Panc1 (cell line): ENCODE measurements at regions not wholly inside any gene's neighbourhood (a gene's known extent, or its start where the extent isn't known, plus 50 kb on each side); places are given as distances from the start of the nearest gene placed in this dataset.

Source experiments
- ATAC-seq: fragments of 200-7000 bp; cut with Tn5 transposase; 2 replicates; pipeline ENCODE4 v1.9.1; 2020; ENCODE audit warnings: mild to moderate bottlenecking, moderate library complexity
- BruUV-seq: library from RNA; stranded (reverse); fragments of 400-500 nt; replicated peaks from 2 replicates; lab custom pipeline; 2021; lab: Mats Ljungman, UMichigan
- CTCF ChIA-PET: fragments of 300-600 bp; sonication (Branson Sonifier 250); formaldehyde crosslinking; loops from one replicate; lab custom pipeline; 2022; ENCODE audit warnings: antibody characterized with exemption; lab: Charles Lee
- POLR2A ChIA-PET: fragments of 300-600 bp; sonication (Branson Sonifier 250); formaldehyde crosslinking; loops from one replicate; lab custom pipeline; 2022; ENCODE audit warnings: antibody characterized with exemption; lab: Charles Lee
- DNase-seq: peaks from one replicate; pipeline ENCODE4 v3.0.0-alpha.2; 2010; ENCODE audit warnings: low read depth, low spot score
- H3K27ac ChIP-seq: 2 replicates; pipeline ENCODE4 v1.5.1; 2011; ENCODE audit warnings: mild to moderate bottlenecking, low read length, inconsistent platforms
- H3K27me3 ChIP-seq: fragments of 200-500 bp; sonication (Bioruptor generic); 2 replicates; pipeline ENCODE4 v1.6.0; 2014; ENCODE audit warnings: low read length, inconsistent platforms; ENCODE audit not compliant: control insufficient read depth, insufficient read depth
- H3K36me3 ChIP-seq: fragments of 200-500 bp; sonication (Bioruptor generic); 2 replicates; pipeline ENCODE4 v1.5.1; 2014; ENCODE audit warnings: inconsistent platforms, mild to moderate bottlenecking, low read length, moderate library complexity; ENCODE audit not compliant: control insufficient read depth, insufficient read depth
- H3K4me1 ChIP-seq: 2 replicates; pipeline ENCODE4 v1.5.1; 2011; ENCODE audit warnings: inconsistent platforms, mild to moderate bottlenecking, low read length, moderate library complexity; ENCODE audit not compliant: control insufficient read depth, insufficient read depth
- H3K4me3 ChIP-seq, 2 experiments: 2 replicates each; pipeline ENCODE4 v1.5.1; 2011 to 2012; ENCODE audit warnings: low read depth in 2 of 2, low read length in 2 of 2, mild to moderate bottlenecking in 2 of 2, inconsistent platforms in 1 of 2, moderate library complexity in 1 of 2
- H3K9me3 ChIP-seq: fragments of 200-500 bp; sonication (Bioruptor generic); 2 replicates; pipeline ENCODE4 v1.5.1; 2014; ENCODE audit warnings: low read depth, mild to moderate bottlenecking, inconsistent platforms, low read length, moderate library complexity; ENCODE audit not compliant: control insufficient read depth, insufficient read depth
- CTCF ChIP-seq: fragments of 450-650 bp; IDR thresholded peaks from 2 replicates; pipeline ENCODE4 v1.5.1; 2017; ENCODE audit warnings: mild to moderate bottlenecking
- POLR2AphosphoS5 ChIP-seq: IDR thresholded peaks from 2 replicates; pipeline ENCODE4 v1.6.1; 2012; ENCODE audit warnings: mild to moderate bottlenecking, low read depth, low read length, moderate library complexity
- REST ChIP-seq, 2 experiments: IDR thresholded peaks; 2 replicates each; pipeline ENCODE4 v1.6.1; 2011 to 2012; ENCODE audit warnings: low read depth in 2 of 2, control low read depth in 1 of 2, low read length in 1 of 2, mild to moderate bottlenecking in 1 of 2, moderate library complexity in 1 of 2; ENCODE audit not compliant: insufficient read depth in 1 of 2
- SIN3A ChIP-seq: IDR thresholded peaks from 2 replicates; pipeline ENCODE4 v1.6.1; 2012; ENCODE audit warnings: low read depth, mild to moderate bottlenecking, low read length, moderate library complexity, borderline replicate concordance; ENCODE audit not compliant: insufficient read depth
- TCF7L2 ChIP-seq: IDR thresholded peaks from 2 replicates; pipeline ENCODE4 v1.6.1; 2011; ENCODE audit warnings: mild to moderate bottlenecking, low read depth, low read length, inconsistent platforms
- in situ Hi-C: cut with HindIII; loops from 2 replicates; pipeline ENCODE4 v1.10.0; 2016; ENCODE audit warnings: low sequenced_read_pairs, low pct_unique_long_range_greater_than_20kb
- intact Hi-C: fragments of 100-400 bp; cut with micrococcal nuclease; formaldehyde crosslinking; loops from one replicate; pipeline ENCODE4 v1.10.0; 2022; ENCODE audit not compliant: unreplicated experiment

- ATAC-seq, result no peak
- in situ Hi-C loops, result no loop called here
- Histone ChIP-seq H3K27ac (no peak overlapping the region), H3K4me1 (no peaks in the 10 kb centered on the region), H3K27me3 (no peaks in the 10 kb centered on the region), H3K4me3 (no peak overlapping the region), H3K36me3 (no peaks in the 10 kb centered on the region), H3K9me3 (no peaks in the 10 kb centered on the region)
- no peak for DNase-seq
- TF ChIP-seq SIN3A, result no peak
- no peak for TF ChIP-seq TCF7L2
- no peak for TF ChIP-seq POLR2AphosphoS5
- TF ChIP-seq REST (IDR thresholded peaks at IDR 0.05; ENCODE audit: insufficient read depth in 1 of 2, low read depth in 2 of 2, low read length in 1 of 2), result no peak
- no peak for TF ChIP-seq CTCF
- intact Hi-C loops, result no loop called here
- no TSS peak for BruUV-seq
- ChIA-PET CTCF (no interaction called here), POLR2A (no interaction called here)
These were observed 1398.5 kb upstream of the CELF4 start for GRCh38 chr18:38963943-38964660.

- Histone ChIP-seq H3K27me3 (no peaks in the 10 kb centered on the region), H3K36me3 (no peaks in the 10 kb centered on the region), H3K9me3 (no peaks in the 10 kb centered on the region), H3K4me3 (no peak overlapping the region), H3K4me1 (no peaks in the 10 kb centered on the region), H3K27ac (no peak overlapping the region)
- CTCF ChIA-PET, result no interaction called here
- in situ Hi-C loops (no loop called here), intact Hi-C loops (no loop called here)
- no peak for DNase-seq
- ATAC-seq, result no peak
- TF ChIP-seq CTCF (no peak), POLR2AphosphoS5 (no peak), SIN3A (no peak), TCF7L2 (no peak), REST (IDR thresholded peaks at IDR 0.05; ENCODE audit: insufficient read depth in 1 of 2, low read depth in 2 of 2, low read length in 1 of 2) (no peak)
- POLR2A ChIA-PET, result no interaction called here
- no TSS peak for BruUV-seq
These were observed 1396.3 kb upstream of the CELF4 start for GRCh38 chr18:38961880-38962279.
